Stomach (tissue), 8 donors: ENCODE measurements at regions not wholly inside any gene's neighbourhood (a gene's known extent, or its start where the extent isn't known, plus 50 kb on each side); places are given as distances from the start of the nearest gene placed in this dataset.
"Not testable (repeated sequence)": the region's sequence is repeated elsewhere in the genome, so short reads cannot be mapped to it uniquely, and the experiment has no call there.

Experiments used
- DNase-seq, 2 donors: peaks; one replicate each; pipeline versions ENCODE4 v3.0.0 to v3.0.0-alpha.2; 2013 to 2019
- H3K27ac ChIP-seq, 5 donors: fragments of 200-600 bp in 4 of 5; sonication (generic) in 4 of 5; one replicate each; pipeline ENCODE4 v1.5.1; 2013 to 2019; ENCODE audit warnings: mild to moderate bottlenecking in 1 of 5, moderate library complexity in 1 of 5
- H3K27me3 ChIP-seq, 3 donors: fragments of 200-600 bp; sonication (generic); one replicate each; pipeline ENCODE4 v1.5.1; 2017 to 2019; ENCODE audit warnings: mixed run types in 1 of 3
- H3K36me3 ChIP-seq, 4 donors: fragments of 200-600 bp; sonication (generic); 1 replicate in 3 of 4; 2 replicates in 1 of 4; pipeline ENCODE4 v1.5.1; 2016 to 2019
- H3K4me1 ChIP-seq, 4 donors: fragments of 200-600 bp; sonication (generic); one replicate each; pipeline ENCODE4 v1.5.1; 2016 to 2019
- H3K4me3 ChIP-seq, 4 donors: fragments of 200-600 bp; sonication (generic) in 3 of 4; one replicate each; pipeline ENCODE4 v1.5.1; 2016 to 2019; ENCODE audit warnings: mild to moderate bottlenecking in 1 of 4
- H3K9me3 ChIP-seq, 4 donors: fragments of 200-600 bp; sonication (generic); one replicate each; pipeline ENCODE4 v1.5.1; 2016 to 2019
- EP300 ChIP-seq: sonication (generic); formaldehyde crosslinking; IDR thresholded peaks from one replicate; pipeline ENCODE4 v1.6.1; 2017; ENCODE audit warnings: antibody characterized with exemption
- POLR2A ChIP-seq, 4 donors: fragments of 450-650 bp; IDR thresholded peaks; one replicate each; pipeline ENCODE4 v1.6.1; 2016; ENCODE audit warnings: antibody characterized with exemption in 4 of 4, control low read depth in 2 of 4, mild to moderate bottlenecking in 1 of 4, moderate library complexity in 1 of 4
- POLR2AphosphoS5 ChIP-seq, 3 donors: sonication (generic); formaldehyde crosslinking; IDR thresholded peaks; one replicate each; pipeline ENCODE4 v1.6.1; 2016; ENCODE audit warnings: antibody characterized with exemption in 3 of 3
- WGBS, 5 donors: extraction: QIAGEN DNeasy Blood & Tissue Kit in 3 of 5; methylation state at CpG; one replicate each; pipeline versions ENCODE4 v1.1.5 to v1.1.7; 2013 to 2018; 5-methylcytosine and 5-hydroxymethylcytosine counted together
- intact Hi-C: fragments of 100-400 bp; cut with DNase I; formaldehyde crosslinking; loops from one replicate; pipeline ENCODE4 v1.15.1; 2023; ENCODE audit warnings: low total_unique reads
- TF ChIP-seq, protein P1 (sequence below), 7 experiments: fragments of 450-650 bp in 4 of 7; fragments of 200-600 bp in 3 of 7; sonication (generic) in 3 of 7; IDR thresholded peaks; one replicate each; pipeline ENCODE4 v1.5.1; 2016 to 2019; ENCODE audit warnings: antibody characterized with exemption in 7 of 7, control low read depth in 2 of 7, mild to moderate bottlenecking in 1 of 7
- donor health status: healthy with polysubstance abuse.
- donor health status: Bipolar disorder and iron deficiency.
- donor health status: healthy.

DNA sequence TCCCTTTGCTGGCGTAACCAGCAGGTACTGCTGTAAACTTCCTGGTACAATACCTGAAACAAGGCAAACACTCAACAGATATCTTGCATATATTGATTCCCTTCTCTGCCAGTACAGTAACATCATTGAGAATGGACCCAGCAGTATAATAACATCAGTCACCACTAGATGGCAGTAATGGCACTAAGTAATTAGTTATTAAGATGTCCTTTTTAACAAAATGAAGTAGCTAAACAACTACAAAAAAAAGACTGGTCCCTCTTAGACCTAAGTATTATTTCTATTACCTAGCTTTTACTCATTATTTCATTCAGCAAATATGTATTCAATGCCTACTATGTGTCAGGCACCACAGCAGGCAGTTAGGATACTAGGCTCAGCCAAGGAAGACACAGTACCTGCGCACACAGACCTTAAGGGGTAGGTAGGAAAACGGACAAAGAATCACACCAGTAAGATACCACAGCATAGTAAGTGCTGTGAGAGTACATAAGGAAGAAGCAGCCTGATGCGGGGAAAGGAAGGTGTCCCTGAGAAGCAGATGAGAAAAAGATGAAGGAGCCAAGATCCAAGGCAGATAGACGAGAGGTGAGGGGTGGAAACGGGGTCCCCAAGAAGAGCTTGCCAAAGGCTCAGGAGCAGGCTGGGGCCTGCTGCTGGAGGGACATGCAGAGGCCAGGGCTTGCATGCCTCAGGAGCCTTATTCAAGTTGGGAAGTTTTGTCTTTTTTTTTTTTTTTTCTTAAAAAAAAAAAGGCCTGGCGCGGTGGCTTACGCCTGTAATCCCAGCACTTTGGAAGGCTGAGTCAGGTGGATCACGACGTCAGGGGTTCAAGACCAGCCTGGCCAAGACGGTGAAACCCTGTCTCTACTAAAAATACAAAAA, 102.7 kb upstream of the CHD2 start:
- TF ChIP-seq, protein P1, sequence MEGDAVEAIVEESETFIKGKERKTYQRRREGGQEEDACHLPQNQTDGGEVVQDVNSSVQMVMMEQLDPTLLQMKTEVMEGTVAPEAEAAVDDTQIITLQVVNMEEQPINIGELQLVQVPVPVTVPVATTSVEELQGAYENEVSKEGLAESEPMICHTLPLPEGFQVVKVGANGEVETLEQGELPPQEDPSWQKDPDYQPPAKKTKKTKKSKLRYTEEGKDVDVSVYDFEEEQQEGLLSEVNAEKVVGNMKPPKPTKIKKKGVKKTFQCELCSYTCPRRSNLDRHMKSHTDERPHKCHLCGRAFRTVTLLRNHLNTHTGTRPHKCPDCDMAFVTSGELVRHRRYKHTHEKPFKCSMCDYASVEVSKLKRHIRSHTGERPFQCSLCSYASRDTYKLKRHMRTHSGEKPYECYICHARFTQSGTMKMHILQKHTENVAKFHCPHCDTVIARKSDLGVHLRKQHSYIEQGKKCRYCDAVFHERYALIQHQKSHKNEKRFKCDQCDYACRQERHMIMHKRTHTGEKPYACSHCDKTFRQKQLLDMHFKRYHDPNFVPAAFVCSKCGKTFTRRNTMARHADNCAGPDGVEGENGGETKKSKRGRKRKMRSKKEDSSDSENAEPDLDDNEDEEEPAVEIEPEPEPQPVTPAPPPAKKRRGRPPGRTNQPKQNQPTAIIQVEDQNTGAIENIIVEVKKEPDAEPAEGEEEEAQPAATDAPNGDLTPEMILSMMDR (IDR thresholded peaks at IDR 0.05) = peak in 5 of 7 experiments; percentile 44 to 86 (median 81)
- TF ChIP-seq POLR2AphosphoS5 (IDR thresholded peaks at IDR 0.05) (peak in 1 of 3 donors; percentile 64), EP300 (no peak), POLR2A (IDR thresholded peaks at IDR 0.05) (no peak)
- DNase-seq = peak in 1 of 2 donors; percentile 92
- no peak overlapping the region for H3K4me3 ChIP-seq
- H3K27ac ChIP-seq = peak overlapping the region in 4 of 5 donors; percentile 28 to 63 (median 44)
- H3K36me3 ChIP-seq = no peaks in the 10 kb centered on the region
- H3K4me1 ChIP-seq = peaks cover 12 to 31% (median 15%) of the 10 kb centered on the region in 4 donors
- H3K27me3 ChIP-seq = no peaks in the 10 kb centered on the region
- 68 to 72% (median 68%) methylated on average over 11 to 12 of the region's 12 CpGs for WGBS, 5 donors
- H3K9me3 ChIP-seq = no peaks in the 10 kb centered on the region
- intact Hi-C loops = no loop called here

GRCh38 chr15:92800013-92800412, 100.1 kb upstream of the CHD2 start:
- Histone ChIP-seq H3K9me3 (no peaks in the 10 kb centered on the region), H3K36me3 (no peaks in the 10 kb centered on the region), H3K4me1 (peaks cover 23 to 56% (median 28%) of the 10 kb centered on the region in 4 donors), H3K27me3 (no peaks in the 10 kb centered on the region), H3K27ac (no peak overlapping the region), H3K4me3 (no peak overlapping the region)
- WGBS, 5 donors = 94 to 98% (median 96%) methylated on average over 2 of the region's 2 CpGs
- DNase-seq = no peak
- no peak for TF ChIP-seq EP300
- TF ChIP-seq POLR2A (IDR thresholded peaks at IDR 0.05) = no peak
- TF ChIP-seq, protein P1 (IDR thresholded peaks at IDR 0.05) = no peak
- no peak for TF ChIP-seq POLR2AphosphoS5 (IDR thresholded peaks at IDR 0.05)
- intact Hi-C loops = loop anchor here (10.0 kb wide), 1 partner anchor 125 kb away; no protein-coding TSS in a partner anchor

GRCh38 chr15:92800416-92801055, 99.6 kb upstream of the CHD2 start:
- Histone ChIP-seq H3K27ac (peak overlapping the region in 1 of 5 donors; percentile 90), H3K4me1 (peaks cover 23 to 61% (median 28%) of the 10 kb centered on the region in 4 donors)
- intact Hi-C loops = loop anchor here (10.0 kb wide), 1 partner anchor 124 kb away; no protein-coding TSS in a partner anchor
- not testable (repeated sequence) for H3K36me3 ChIP-seq, DNase-seq, H3K9me3 ChIP-seq, H3K4me3 ChIP-seq, H3K27me3 ChIP-seq
- 91 to 97% (median 95%) methylated on average over 12 of the region's 12 CpGs for WGBS, 5 donors

- intact Hi-C loops = loop anchor here (10.0 kb wide), 1 partner anchor 124 kb away; no protein-coding TSS in a partner anchor
- not testable (repeated sequence) for H3K36me3 ChIP-seq, H3K27me3 ChIP-seq, H3K9me3 ChIP-seq, H3K4me3 ChIP-seq
- Histone ChIP-seq H3K27ac (peak overlapping the region in 4 of 5 donors; percentile 78 to 91 (median 88)), H3K4me1 (peaks cover 23 to 61% (median 28%) of the 10 kb centered on the region in 4 donors)
- DNase-seq = peak in 1 of 2 donors; percentile 28
- WGBS, 5 donors = 75 to 88% (median 80%) methylated on average over 12 to 13 of the region's 13 CpGs
Observed at GRCh38 chr15:92801056-92801773, 98.9 kb upstream of the CHD2 start.
